Activated T-helper 2 cell treated with anti-CD3 and anti-CD28 coated beads, Interferon-gamma antibody, Interleukin-2, Interleukin-4, amounts not matched to agents 10 μg/mL and 5 μg/mL and 100 μg/mL, durations not matched to agents 14 hours and 24 hours and 36 hours (primary cell): ENCODE measurements at regions not wholly inside any gene's neighbourhood (a gene's known extent, or its start where the extent isn't known, plus 50 kb on each side); places are given as distances from the start of the nearest gene placed in this dataset.
"Not testable (repeated sequence)": the region's sequence is repeated elsewhere in the genome, so short reads cannot be mapped to it uniquely, and the experiment has no call there.

Source experiments
- DNase-seq: peaks from one replicate; pipeline ENCODE4 v3.0.0; 2021; ENCODE audit warnings: low spot score
- H3K27ac Mint-ChIP-seq: one replicate; pipeline ENCODE4 v1.8.0; 2021; ENCODE audit warnings: mixed read lengths
- H3K27me3 Mint-ChIP-seq: one replicate; pipeline ENCODE4 v1.8.0; 2021; ENCODE audit warnings: low read depth, mixed read lengths
- H3K36me3 Mint-ChIP-seq: one replicate; pipeline ENCODE4 v1.8.0; 2021; ENCODE audit warnings: low read depth, mixed read lengths
- H3K4me1 Mint-ChIP-seq: one replicate; pipeline ENCODE4 v1.8.0; 2021; ENCODE audit warnings: low read depth, mixed read lengths
- H3K4me3 Mint-ChIP-seq: one replicate; pipeline ENCODE4 v1.8.0; 2021; ENCODE audit warnings: low read depth, mild to moderate bottlenecking, moderate library complexity, mixed read lengths
- H3K9me3 Mint-ChIP-seq: one replicate; pipeline ENCODE4 v1.8.0; 2021; ENCODE audit warnings: mixed read lengths
- intact Hi-C: fragments of 100-400 bp; cut with micrococcal nuclease; formaldehyde crosslinking; loops from one replicate; pipeline ENCODE4 v1.15.1; 2023

DNA sequence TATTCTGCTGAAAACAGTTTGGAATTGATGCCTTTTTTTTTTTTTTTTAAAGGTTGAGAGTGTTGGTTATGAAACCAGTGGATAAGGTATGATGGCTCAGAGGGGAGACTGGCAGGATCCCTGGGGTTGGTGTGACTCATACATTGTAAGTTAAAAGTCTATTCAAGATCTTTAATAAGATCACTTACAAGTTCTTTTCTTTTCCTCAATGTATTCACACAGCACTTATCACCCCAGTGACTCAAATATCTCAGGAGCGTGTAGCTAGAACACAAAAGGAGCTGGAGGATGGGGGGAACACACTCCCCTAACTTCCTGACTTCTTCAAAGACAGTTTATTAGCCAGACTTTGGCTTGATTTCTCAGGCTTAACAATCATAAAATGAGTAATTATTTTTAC, 285.3 kb downstream of the SV2B start:
- no peaks in the 10 kb centered on the region for H3K36me3 Mint-ChIP-seq
- H3K9me3 Mint-ChIP-seq = no peaks in the 10 kb centered on the region
- DNase-seq = no peak
- intact Hi-C loops = no loop called here
- H3K4me1 Mint-ChIP-seq = no peaks in the 10 kb centered on the region
- no peak overlapping the region for H3K4me3 Mint-ChIP-seq
- H3K27me3 Mint-ChIP-seq = peaks cover 20% of the 10 kb centered on the region
- no peak overlapping the region for H3K27ac Mint-ChIP-seq

DNA sequence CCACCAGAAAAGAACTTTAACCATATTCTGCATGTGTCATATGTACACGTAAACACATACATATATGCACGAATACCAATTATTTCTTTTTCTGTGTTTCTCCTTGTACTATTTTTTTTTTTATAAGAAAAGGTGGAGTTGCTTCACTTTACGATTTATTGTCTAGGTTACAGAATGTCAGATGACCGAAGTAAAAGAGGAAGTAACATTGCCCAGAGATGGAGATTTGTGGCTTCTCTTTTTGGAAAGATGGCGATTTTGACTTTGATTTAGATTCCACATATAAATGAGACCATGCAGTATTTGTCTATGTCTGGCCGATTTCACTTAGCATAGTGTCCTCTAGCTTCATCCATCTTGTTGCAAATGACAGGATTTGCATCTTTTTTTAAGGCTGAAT, 293.1 kb downstream of the SV2B start:
- Mint-ChIP-seq H3K27ac (no peak overlapping the region), H3K4me3 (no peak overlapping the region), H3K9me3 (no peaks in the 10 kb centered on the region), H3K36me3 (no peaks in the 10 kb centered on the region), H3K27me3 (peaks cover 14% of the 10 kb centered on the region), H3K4me1 (no peaks in the 10 kb centered on the region)
- no peak for DNase-seq
- intact Hi-C loops = no loop called here

DNA sequence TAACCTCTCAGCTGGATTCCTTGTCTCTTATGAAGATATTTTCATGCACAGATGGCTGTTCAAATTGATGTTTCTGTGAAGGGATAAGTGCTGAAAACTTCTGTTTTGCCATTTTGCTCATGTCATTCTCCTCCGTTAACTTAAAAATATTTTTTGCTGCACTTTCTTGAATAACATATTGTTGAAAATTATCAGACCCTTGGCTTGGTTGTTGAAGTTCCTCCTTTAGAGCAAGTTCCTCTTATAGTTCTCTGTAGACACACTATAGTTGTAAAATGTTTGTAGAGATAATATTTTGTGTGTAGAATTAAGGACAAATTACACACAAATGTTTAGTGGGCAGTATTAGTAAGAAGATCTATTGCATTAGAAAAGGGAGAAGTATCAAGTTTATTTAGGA, 300.4 kb downstream of the SV2B start:
- Mint-ChIP-seq H3K9me3 (no peaks in the 10 kb centered on the region), H3K4me1 (no peaks in the 10 kb centered on the region), H3K27ac (no peak overlapping the region), H3K27me3 (peaks cover 7% of the 10 kb centered on the region), H3K4me3 (no peak overlapping the region), H3K36me3 (no peaks in the 10 kb centered on the region)
- intact Hi-C loops = no loop called here
- DNase-seq = no peak

DNA sequence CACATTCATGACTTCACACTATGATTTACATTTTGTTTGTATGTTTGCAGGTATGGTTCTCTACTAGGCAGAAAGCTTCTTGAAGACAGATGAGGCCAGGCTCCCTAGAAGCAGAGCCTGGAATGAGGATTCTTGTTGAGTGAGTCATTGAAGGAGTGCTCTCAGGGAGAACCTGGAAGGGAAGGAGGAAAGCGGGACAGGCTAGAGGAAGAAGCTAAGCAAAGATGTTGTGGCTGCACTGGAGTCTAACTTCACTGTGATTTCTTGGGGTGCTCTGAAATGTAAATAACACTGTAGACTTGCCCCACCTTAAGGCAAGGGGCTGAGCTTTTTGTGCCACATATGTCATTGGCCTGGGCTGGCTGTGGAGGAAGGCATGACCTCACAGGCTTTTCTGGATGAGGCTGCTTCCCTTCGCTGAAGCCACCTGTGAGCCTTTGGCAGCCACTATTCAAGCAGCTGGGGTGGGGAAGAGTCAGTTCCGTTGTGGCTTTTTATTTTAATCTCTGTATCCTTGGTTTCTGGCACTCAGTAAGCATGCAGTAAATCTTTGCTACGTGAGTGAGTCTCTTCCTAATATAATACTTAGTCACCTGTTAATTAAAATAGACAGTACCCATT, 307.3 kb downstream of the SV2B start:
- Mint-ChIP-seq H3K36me3 (no peaks in the 10 kb centered on the region), H3K27me3 (peaks cover 14% of the 10 kb centered on the region), H3K9me3 (no peaks in the 10 kb centered on the region), H3K4me1 (peaks cover 3% of the 10 kb centered on the region), H3K27ac (no peak overlapping the region), H3K4me3 (no peak overlapping the region)
- DNase-seq = no peak
- intact Hi-C loops = no loop called here

DNA sequence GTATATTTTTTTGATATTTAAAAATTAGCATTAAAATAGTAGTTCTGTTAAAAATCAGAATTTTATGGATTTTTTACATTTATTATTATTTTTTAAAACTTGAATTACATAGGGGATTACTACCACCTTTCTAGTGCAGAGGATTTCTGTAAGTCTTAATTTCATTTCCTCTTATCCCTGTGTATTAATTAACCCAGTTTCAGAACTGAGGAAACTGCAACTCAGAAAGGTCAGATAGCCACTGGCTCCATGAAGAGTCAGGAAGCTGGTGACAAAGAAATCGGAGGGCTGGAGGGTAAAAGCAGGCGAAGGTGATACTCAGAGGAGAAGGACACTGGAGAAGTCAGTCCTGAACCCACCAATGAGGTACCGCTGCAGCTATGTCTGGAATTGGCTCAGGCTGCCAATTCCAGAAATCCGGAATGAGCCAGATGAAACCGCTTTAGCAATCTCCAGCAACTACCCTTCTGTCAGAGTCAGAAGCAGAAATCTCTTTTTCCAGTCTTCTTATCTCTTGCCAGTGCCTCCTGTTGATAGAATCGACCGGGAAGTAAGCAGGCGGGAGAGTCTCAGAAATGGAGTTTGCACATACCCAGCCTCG, 308.5 kb downstream of the SV2B start:
- intact Hi-C loops = no loop called here
- DNase-seq = no peak
- Mint-ChIP-seq H3K27ac (no peak overlapping the region), H3K9me3 (no peaks in the 10 kb centered on the region), H3K27me3 (peaks cover 14% of the 10 kb centered on the region), H3K4me1 (peaks cover 3% of the 10 kb centered on the region), H3K36me3 (no peaks in the 10 kb centered on the region), H3K4me3 (no peak overlapping the region)

DNA sequence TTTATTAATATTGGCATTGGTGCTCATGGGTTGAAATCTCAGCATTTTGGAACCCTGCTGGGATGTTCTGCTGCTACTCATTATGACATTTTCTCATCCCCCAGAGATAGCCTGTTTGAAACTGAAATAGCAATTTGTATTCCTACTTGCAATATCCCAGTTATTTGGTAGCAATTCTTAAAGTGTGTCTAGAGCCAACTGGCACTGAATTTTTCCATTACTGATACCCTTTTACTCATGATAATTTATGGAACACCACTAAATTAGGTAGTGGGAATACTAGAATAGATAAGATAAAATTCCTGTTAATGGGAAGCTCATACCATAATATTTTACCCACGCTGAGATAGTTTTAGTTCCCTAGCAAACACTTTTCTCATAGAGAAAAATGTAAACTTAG, 309.3 kb downstream of the SV2B start:
- intact Hi-C loops = no loop called here
- no peaks in the 10 kb centered on the region for H3K9me3 Mint-ChIP-seq
- DNase-seq = no peak
- no peaks in the 10 kb centered on the region for H3K36me3 Mint-ChIP-seq
- H3K27ac Mint-ChIP-seq = no peak overlapping the region
- H3K27me3 Mint-ChIP-seq = peaks cover 19% of the 10 kb centered on the region
- H3K4me3 Mint-ChIP-seq = no peak overlapping the region
- H3K4me1 Mint-ChIP-seq = peaks cover 3% of the 10 kb centered on the region

DNA sequence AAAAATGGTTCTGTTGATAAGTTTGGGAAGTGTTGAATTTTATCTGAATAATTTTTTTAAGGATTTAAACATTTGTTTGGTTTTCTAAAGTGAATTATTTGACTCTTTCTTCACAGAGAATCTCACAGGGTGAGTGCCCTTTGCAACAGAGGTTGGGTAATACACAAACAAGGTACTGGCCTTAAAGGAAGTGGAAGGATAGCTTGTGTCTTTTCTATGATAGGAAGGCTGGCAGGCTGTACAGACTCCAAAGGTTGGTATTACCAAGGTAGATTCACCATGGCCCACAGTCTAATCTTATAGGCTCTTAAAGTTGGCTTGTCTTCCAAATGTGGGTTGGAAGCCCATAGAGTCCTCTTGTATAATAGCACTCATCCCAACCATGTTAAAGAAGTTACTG, 311.5 kb downstream of the SV2B start:
- intact Hi-C loops = no loop called here
- Mint-ChIP-seq H3K9me3 (no peaks in the 10 kb centered on the region), H3K27ac (no peak overlapping the region), H3K4me1 (peaks cover 3% of the 10 kb centered on the region), H3K36me3 (no peaks in the 10 kb centered on the region), H3K4me3 (no peak overlapping the region), H3K27me3 (peaks cover 23% of the 10 kb centered on the region)
- DNase-seq = no peak

DNA sequence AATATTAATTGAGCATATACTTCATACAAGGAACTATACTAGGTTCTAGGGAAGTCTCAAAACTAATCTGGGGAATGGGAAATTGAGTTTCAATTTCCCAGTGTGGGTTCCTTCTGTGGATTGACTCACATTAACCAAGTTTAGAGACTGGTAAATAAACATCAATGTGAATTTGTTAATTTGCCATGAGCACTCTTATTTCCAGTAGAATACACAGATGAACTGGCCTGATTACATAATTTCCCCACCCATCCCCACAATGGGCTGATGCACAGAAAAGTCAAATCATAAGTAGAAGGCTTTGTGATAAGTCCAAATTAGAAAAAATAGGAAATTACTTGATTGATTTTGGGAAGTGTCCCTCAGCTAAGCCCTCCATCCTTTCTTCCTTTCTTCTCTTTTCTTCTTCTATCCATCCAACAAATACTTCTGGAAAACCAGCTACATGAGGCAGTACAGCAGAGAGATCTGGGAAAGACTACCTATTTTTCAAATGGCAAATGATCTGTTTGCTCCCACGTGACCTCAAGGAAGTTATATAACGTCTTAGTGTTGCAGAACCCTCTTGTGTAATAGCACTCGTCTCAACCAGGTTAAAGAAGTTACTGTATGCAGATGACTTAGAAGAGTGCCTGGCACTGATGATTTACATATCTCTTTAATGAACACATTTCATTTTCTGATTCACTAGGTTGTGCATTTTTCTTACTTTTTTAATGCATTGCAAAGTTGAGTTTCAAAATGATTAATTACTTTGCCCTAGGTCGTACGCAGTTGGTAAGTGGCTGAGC, 312.3 kb downstream of the SV2B start:
- H3K27me3 Mint-ChIP-seq = peaks cover 29% of the 10 kb centered on the region
- H3K4me3 Mint-ChIP-seq = no peak overlapping the region
- H3K36me3 Mint-ChIP-seq = no peaks in the 10 kb centered on the region
- no peaks in the 10 kb centered on the region for H3K9me3 Mint-ChIP-seq
- no peak for DNase-seq
- H3K27ac Mint-ChIP-seq = no peak overlapping the region
- intact Hi-C loops = no loop called here
- H3K4me1 Mint-ChIP-seq = no peaks in the 10 kb centered on the region

DNA sequence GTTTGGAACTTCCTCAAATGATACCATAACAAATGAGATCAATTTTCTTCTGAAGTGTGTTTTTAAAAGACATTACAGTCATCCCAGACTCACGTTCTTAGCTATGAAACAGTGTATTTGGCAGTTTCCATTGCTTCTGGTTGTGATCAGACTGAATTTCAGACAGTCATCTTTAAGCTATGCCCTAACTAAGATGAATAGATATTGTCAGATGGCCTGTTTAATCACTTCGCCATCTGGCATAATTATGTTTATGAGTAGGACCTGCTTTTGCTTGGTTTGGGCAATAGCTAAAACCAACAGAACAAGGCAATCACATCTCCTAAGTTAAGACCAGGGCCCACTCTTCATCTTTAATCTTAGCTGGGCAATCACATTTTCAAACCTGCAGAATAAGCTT, 313.1 kb downstream of the SV2B start:
- intact Hi-C loops = no loop called here
- H3K36me3 Mint-ChIP-seq = no peaks in the 10 kb centered on the region
- no peak for DNase-seq
- no peaks in the 10 kb centered on the region for H3K9me3 Mint-ChIP-seq
- H3K27ac Mint-ChIP-seq = no peak overlapping the region
- no peaks in the 10 kb centered on the region for H3K4me1 Mint-ChIP-seq
- no peak overlapping the region for H3K4me3 Mint-ChIP-seq
- peaks cover 30% of the 10 kb centered on the region for H3K27me3 Mint-ChIP-seq

DNA sequence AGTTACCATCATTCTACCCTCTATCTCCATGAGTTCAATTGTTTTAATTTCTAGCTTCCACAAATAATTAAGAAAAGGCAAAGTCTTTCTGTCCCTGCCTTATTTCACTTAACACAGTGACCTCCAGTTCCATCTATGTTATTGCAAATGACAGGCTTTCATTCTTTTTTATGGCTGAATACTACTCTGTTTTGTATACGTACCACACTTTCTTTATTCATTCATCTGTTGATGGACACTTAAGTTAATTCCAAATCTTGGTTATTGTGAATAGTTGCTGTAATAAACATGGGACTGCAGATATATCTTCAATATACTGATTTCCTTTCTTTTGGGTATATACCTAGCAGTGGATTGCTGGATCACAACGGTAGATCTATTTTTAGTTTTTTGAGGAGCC, 314.1 kb downstream of the SV2B start:
- peaks cover 34% of the 10 kb centered on the region for H3K27me3 Mint-ChIP-seq
- intact Hi-C loops = no loop called here
- H3K4me1 Mint-ChIP-seq = no peaks in the 10 kb centered on the region
- H3K4me3 Mint-ChIP-seq = no peak overlapping the region
- H3K27ac Mint-ChIP-seq = no peak overlapping the region
- no peaks in the 10 kb centered on the region for H3K9me3 Mint-ChIP-seq
- H3K36me3 Mint-ChIP-seq = no peaks in the 10 kb centered on the region
- no peak for DNase-seq

DNA sequence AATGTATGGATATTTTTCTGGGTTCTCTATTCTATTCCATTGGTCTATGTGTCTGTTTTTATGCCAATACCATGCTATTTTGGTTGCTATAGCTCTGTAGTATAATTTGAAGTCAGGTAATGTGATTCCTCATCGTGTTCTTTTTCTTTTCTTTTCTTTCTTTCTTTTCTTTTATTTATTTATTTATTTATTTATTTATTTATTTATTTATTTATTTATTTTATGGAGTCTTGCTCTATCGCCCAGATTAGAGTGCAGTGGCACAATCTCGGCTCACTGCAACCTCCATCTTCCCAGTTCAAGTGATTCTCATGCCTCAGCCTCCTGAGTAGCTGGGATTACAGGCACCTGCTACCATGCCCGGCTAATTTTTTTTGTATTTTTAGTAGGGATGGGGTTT, 315.2 kb downstream of the SV2B start:
- peaks cover 34% of the 10 kb centered on the region for H3K27me3 Mint-ChIP-seq
- H3K9me3 Mint-ChIP-seq, H3K27ac Mint-ChIP-seq, intact Hi-C loops, H3K4me3 Mint-ChIP-seq, H3K4me1 Mint-ChIP-seq, DNase-seq, H3K36me3 Mint-ChIP-seq: not testable (repeated sequence)

DNA sequence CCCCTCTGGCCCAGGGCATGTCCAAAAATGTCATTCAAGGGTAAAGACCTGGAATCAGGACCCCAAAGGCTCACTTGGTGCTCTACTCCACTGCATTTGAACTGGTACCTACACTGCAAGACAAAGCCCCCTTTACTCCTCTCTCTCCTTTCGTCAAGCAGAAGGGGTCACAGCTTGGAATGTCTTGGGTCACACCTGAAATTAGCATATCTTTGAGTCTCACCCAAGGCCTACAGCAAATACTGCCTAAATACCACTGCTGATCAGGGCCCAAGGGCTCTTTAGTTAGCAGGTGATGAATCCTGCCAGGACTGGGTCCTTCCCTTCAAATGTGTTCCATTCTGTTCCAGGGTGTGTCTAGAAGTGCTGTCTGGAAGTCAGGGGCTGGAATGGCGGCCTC, 320.6 kb downstream of the SV2B start:
- Mint-ChIP-seq H3K27ac (no peak overlapping the region), H3K4me3 (no peak overlapping the region), H3K9me3 (no peaks in the 10 kb centered on the region), H3K27me3 (peaks cover 32% of the 10 kb centered on the region), H3K36me3 (no peaks in the 10 kb centered on the region), H3K4me1 (peaks cover 9% of the 10 kb centered on the region)
- intact Hi-C loops = no loop called here
- no peak for DNase-seq

DNA sequence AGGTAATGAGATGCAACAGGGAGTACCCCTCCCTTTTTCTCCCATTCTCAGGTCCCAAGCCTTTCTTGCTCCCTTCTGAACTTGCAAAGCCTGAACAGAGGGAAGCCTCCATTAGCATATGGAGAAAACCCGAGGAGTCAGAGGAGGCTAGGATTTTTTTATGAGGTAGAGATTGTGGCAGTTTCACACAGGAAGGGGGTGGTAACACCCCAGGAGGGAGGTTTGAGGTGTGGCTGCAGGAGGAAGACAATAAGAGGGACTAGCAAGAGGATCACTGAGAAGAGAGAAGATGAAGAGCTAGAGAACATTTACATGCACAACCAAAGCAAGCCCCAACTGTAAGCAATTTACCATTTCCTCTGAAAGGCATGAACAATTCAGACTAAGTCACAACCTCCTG, 322.7 kb downstream of the SV2B start:
- intact Hi-C loops = no loop called here
- H3K36me3 Mint-ChIP-seq = no peaks in the 10 kb centered on the region
- DNase-seq = no peak
- H3K4me3 Mint-ChIP-seq = no peak overlapping the region
- H3K4me1 Mint-ChIP-seq = peaks cover 9% of the 10 kb centered on the region
- no peak overlapping the region for H3K27ac Mint-ChIP-seq
- no peaks in the 10 kb centered on the region for H3K9me3 Mint-ChIP-seq
- H3K27me3 Mint-ChIP-seq = peaks cover 18% of the 10 kb centered on the region
